ENCODE measurements at regions not wholly inside any gene's neighbourhood (a gene's known extent, or its start where the extent isn't known, plus 50 kb on each side); places are given as distances from the start of the nearest gene placed in this dataset.

DNA sequence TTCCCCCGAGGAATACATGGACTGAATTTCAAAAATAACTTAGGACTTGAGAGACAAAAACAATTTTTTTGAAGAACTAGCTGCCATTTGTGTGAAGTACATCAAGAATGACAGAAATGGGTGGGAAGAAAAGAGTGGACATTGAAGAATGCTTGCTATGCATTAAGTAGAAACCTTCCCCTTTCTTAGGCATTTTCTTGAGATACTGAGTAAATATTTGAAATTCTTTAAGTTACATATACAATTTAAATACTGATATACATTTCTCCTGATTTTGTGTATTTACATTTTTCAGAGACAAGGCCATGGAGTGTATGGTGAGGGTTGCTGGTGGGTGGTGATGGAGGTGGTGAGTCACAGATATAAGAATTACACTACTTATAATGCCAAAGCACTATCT, 319.3 kb upstream of the ADAMTSL1 start:
- TF ChIP-seq, protein P1, sequence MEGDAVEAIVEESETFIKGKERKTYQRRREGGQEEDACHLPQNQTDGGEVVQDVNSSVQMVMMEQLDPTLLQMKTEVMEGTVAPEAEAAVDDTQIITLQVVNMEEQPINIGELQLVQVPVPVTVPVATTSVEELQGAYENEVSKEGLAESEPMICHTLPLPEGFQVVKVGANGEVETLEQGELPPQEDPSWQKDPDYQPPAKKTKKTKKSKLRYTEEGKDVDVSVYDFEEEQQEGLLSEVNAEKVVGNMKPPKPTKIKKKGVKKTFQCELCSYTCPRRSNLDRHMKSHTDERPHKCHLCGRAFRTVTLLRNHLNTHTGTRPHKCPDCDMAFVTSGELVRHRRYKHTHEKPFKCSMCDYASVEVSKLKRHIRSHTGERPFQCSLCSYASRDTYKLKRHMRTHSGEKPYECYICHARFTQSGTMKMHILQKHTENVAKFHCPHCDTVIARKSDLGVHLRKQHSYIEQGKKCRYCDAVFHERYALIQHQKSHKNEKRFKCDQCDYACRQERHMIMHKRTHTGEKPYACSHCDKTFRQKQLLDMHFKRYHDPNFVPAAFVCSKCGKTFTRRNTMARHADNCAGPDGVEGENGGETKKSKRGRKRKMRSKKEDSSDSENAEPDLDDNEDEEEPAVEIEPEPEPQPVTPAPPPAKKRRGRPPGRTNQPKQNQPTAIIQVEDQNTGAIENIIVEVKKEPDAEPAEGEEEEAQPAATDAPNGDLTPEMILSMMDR (IDR thresholded peaks at IDR 0.05 in 2 of 3, conservative IDR thresholded peaks at IDR 0.05 in 1 of 3; ENCODE audit: borderline replicate concordance in 1 of 3, insufficient read depth in 1 of 3, low read depth in 2 of 3, low read length in 2 of 3), result no peak
- TF ChIP-seq, protein P2, sequence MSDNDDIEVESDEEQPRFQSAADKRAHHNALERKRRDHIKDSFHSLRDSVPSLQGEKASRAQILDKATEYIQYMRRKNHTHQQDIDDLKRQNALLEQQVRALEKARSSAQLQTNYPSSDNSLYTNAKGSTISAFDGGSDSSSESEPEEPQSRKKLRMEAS (IDR thresholded peaks at IDR 0.05), result no peak
- TF ChIP-seq, protein P3, sequence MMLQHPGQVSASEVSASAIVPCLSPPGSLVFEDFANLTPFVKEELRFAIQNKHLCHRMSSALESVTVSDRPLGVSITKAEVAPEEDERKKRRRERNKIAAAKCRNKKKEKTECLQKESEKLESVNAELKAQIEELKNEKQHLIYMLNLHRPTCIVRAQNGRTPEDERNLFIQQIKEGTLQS (IDR thresholded peaks at IDR 0.05), result no peak
- TF ChIP-seq POLR2AphosphoS5 (IDR thresholded peaks at IDR 0.05; ENCODE audit: low read depth, low read length), result no peak
- TF ChIP-seq, protein P4, sequence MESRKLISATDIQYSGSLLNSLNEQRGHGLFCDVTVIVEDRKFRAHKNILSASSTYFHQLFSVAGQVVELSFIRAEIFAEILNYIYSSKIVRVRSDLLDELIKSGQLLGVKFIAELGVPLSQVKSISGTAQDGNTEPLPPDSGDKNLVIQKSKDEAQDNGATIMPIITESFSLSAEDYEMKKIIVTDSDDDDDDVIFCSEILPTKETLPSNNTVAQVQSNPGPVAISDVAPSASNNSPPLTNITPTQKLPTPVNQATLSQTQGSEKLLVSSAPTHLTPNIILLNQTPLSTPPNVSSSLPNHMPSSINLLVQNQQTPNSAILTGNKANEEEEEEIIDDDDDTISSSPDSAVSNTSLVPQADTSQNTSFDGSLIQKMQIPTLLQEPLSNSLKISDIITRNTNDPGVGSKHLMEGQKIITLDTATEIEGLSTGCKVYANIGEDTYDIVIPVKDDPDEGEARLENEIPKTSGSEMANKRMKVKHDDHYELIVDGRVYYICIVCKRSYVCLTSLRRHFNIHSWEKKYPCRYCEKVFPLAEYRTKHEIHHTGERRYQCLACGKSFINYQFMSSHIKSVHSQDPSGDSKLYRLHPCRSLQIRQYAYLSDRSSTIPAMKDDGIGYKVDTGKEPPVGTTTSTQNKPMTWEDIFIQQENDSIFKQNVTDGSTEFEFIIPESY (IDR thresholded peaks at IDR 0.05; ENCODE audit: extremely low read depth, insufficient replicate concordance, low read length), result no peak
- no peak for TF ChIP-seq YY1 (IDR thresholded peaks at IDR 0.05; ENCODE audit: extremely low read depth, insufficient replicate concordance, low read depth, low read length)
- no peak for TF ChIP-seq EZH2 (IDR thresholded peaks at IDR 0.05)
- no peak for TF ChIP-seq POLR2A (IDR thresholded peaks at IDR 0.05; ENCODE audit: borderline replicate concordance, extremely low read depth, insufficient read depth, insufficient read length)
- no peak for TF ChIP-seq EZH2phosphoT487 (IDR thresholded peaks at IDR 0.05; ENCODE audit: borderline replicate concordance)
- no peak for TF ChIP-seq CEBPB (IDR thresholded peaks at IDR 0.05; ENCODE audit: low read depth)
- no peak for TF ChIP-seq EGR1 (IDR thresholded peaks at IDR 0.05; ENCODE audit: low read depth)
